ENCODE measurements at regions not wholly inside any gene's neighbourhood (a gene's known extent, or its start where the extent isn't known, plus 50 kb on each side); places are given as distances from the start of the nearest gene placed in this dataset.

DNA sequence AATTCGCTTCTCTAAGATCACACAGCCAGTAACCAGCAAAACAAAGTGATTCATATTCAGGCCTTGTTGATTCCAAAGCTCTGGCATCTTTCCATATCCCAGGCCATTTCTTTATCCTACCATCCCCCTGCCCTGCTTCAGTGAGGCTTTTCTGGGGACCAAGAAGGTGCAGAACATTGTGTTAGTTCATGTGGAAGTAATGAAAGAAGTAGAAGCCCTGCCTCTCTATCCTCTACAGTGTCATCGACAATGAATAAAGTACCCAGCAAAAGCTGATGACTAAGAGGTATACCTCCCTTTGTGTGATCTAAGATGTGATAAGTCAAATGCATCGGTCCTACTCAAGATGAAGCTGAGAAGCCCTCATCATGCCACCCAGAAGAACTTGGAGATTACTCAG, 383.2 kb downstream of the BCL11A start:
- TF ChIP-seq RELA (IDR thresholded peaks at IDR 0.05; ENCODE audit: borderline replicate concordance, partially characterized antibody), result no peak
- no peak for TF ChIP-seq FOS (IDR thresholded peaks at IDR 0.05; ENCODE audit: borderline replicate concordance, extremely low read depth, insufficient read length)
- no peak for TF ChIP-seq SPI1 (IDR thresholded peaks at IDR 0.05; ENCODE audit: borderline replicate concordance, insufficient read depth, low read depth, low read length)
- no peak for TF ChIP-seq YY1 (IDR thresholded peaks at IDR 0.05; ENCODE audit: low read depth, low read length)
- TF ChIP-seq, protein P1, sequence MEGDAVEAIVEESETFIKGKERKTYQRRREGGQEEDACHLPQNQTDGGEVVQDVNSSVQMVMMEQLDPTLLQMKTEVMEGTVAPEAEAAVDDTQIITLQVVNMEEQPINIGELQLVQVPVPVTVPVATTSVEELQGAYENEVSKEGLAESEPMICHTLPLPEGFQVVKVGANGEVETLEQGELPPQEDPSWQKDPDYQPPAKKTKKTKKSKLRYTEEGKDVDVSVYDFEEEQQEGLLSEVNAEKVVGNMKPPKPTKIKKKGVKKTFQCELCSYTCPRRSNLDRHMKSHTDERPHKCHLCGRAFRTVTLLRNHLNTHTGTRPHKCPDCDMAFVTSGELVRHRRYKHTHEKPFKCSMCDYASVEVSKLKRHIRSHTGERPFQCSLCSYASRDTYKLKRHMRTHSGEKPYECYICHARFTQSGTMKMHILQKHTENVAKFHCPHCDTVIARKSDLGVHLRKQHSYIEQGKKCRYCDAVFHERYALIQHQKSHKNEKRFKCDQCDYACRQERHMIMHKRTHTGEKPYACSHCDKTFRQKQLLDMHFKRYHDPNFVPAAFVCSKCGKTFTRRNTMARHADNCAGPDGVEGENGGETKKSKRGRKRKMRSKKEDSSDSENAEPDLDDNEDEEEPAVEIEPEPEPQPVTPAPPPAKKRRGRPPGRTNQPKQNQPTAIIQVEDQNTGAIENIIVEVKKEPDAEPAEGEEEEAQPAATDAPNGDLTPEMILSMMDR (IDR thresholded peaks at IDR 0.05 in 2 of 3, conservative IDR thresholded peaks at IDR 0.05 in 1 of 3; ENCODE audit: control insufficient read depth in 2 of 3, extremely low read depth in 1 of 3, insufficient read depth in 1 of 3, low read depth in 3 of 3, low read length in 3 of 3), result no peak
- TF ChIP-seq SP1 (IDR thresholded peaks at IDR 0.05; ENCODE audit: low read depth, low read length), result no peak
- TF ChIP-seq, protein P2, sequence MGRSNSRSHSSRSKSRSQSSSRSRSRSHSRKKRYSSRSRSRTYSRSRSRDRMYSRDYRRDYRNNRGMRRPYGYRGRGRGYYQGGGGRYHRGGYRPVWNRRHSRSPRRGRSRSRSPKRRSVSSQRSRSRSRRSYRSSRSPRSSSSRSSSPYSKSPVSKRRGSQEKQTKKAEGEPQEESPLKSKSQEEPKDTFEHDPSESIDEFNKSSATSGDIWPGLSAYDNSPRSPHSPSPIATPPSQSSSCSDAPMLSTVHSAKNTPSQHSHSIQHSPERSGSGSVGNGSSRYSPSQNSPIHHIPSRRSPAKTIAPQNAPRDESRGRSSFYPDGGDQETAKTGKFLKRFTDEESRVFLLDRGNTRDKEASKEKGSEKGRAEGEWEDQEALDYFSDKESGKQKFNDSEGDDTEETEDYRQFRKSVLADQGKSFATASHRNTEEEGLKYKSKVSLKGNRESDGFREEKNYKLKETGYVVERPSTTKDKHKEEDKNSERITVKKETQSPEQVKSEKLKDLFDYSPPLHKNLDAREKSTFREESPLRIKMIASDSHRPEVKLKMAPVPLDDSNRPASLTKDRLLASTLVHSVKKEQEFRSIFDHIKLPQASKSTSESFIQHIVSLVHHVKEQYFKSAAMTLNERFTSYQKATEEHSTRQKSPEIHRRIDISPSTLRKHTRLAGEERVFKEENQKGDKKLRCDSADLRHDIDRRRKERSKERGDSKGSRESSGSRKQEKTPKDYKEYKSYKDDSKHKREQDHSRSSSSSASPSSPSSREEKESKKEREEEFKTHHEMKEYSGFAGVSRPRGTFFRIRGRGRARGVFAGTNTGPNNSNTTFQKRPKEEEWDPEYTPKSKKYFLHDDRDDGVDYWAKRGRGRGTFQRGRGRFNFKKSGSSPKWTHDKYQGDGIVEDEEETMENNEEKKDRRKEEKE (IDR thresholded peaks at IDR 0.05), result no peak
- no peak for TF ChIP-seq JUND (IDR thresholded peaks at IDR 0.05; ENCODE audit: low read depth, low read length)
- TF ChIP-seq POLR2A (IDR thresholded peaks at IDR 0.05; ENCODE audit: low read depth, low read length), result no peak

All from GM12878 (cell line).